GM18867 (cell line): ENCODE measurements at regions not wholly inside any gene's neighbourhood (a gene's known extent, or its start where the extent isn't known, plus 50 kb on each side); places are given as distances from the start of the nearest gene placed in this dataset.
"Not testable (repeated sequence)": the region's sequence is repeated elsewhere in the genome, so short reads cannot be mapped to it uniquely, and the experiment has no call there.

ENCODE experiments used
- ATAC-seq: cut with Tn5 transposase; IDR thresholded peaks from one replicate; pipeline ENCODE4 v1.9.1; 2021; ENCODE audit warnings: mild to moderate bottlenecking, moderate library complexity; ENCODE audit not compliant: unreplicated experiment

- no peak for ATAC-seq
Observed at GRCh38 chr1:233722212-233722979, 108.5 kb downstream of the KCNK1 start.

GRCh38 chr1:233723387-233723786, 109.5 kb downstream of the KCNK1 start:
- ATAC-seq = no peak

- not testable (repeated sequence) for ATAC-seq
Observed at GRCh38 chr1:233724131-233724631, 110.3 kb downstream of the KCNK1 start.

- no peak for ATAC-seq
Observed at GRCh38 chr1:233725423-233725822, 111.5 kb downstream of the KCNK1 start.

- no peak for ATAC-seq
Observed at GRCh38 chr1:233728721-233729120, 114.8 kb downstream of the KCNK1 start.

GRCh38 chr1:233730380-233730779, 116.5 kb downstream of the KCNK1 start:
- no peak for ATAC-seq

- no peak for ATAC-seq
Observed at GRCh38 chr1:233730809-233731208, 116.9 kb downstream of the KCNK1 start.

GRCh38 chr1:233732206-233732605, 118.3 kb downstream of the KCNK1 start:
- ATAC-seq = no peak

- no peak for ATAC-seq
Observed at GRCh38 chr1:233734456-233734855, 120.5 kb downstream of the KCNK1 start.

- ATAC-seq = no peak
Observed at GRCh38 chr1:233735331-233735730, 121.4 kb downstream of the KCNK1 start.

GRCh38 chr1:233735847-233736246, 121.9 kb downstream of the KCNK1 start:
- ATAC-seq = no peak

- no peak for ATAC-seq
Observed at GRCh38 chr1:233737341-233737740, 123.4 kb downstream of the KCNK1 start.

GRCh38 chr1:233738396-233738795, 124.5 kb downstream of the KCNK1 start:
- ATAC-seq = no peak

- ATAC-seq = no peak
Observed at GRCh38 chr1:233738850-233739249, 124.9 kb downstream of the KCNK1 start.

GRCh38 chr1:233744779-233745513, 131.0 kb downstream of the KCNK1 start:
- no peak for ATAC-seq

- no peak for ATAC-seq
Observed at GRCh38 chr1:233750139-233750538, 136.2 kb downstream of the KCNK1 start.

GRCh38 chr1:233759665-233760064, 144.8 kb upstream of the SLC35F3 start:
- ATAC-seq = no peak

- ATAC-seq = not testable (repeated sequence)
Observed at GRCh38 chr1:233764304-233764703, 140.2 kb upstream of the SLC35F3 start.

GRCh38 chr1:233777566-233777965, 126.9 kb upstream of the SLC35F3 start:
- ATAC-seq = no peak

- no peak for ATAC-seq
Observed at GRCh38 chr1:233780049-233780448, 124.4 kb upstream of the SLC35F3 start.

GRCh38 chr1:233782937-233783586, 121.4 kb upstream of the SLC35F3 start:
- no peak for ATAC-seq

- no peak for ATAC-seq
Observed at GRCh38 chr1:233787599-233787998, 116.9 kb upstream of the SLC35F3 start.
